NCI-H2171 (cell line): ENCODE measurements at regions not wholly inside any gene's neighbourhood (a gene's known extent, or its start where the extent isn't known, plus 50 kb on each side); places are given as distances from the start of the nearest gene placed in this dataset.
"Not testable (repeated sequence)": the region's sequence is repeated elsewhere in the genome, so short reads cannot be mapped to it uniquely, and the experiment has no call there.

Experiments used
- DNase-seq: peaks from one replicate; lab custom pipeline; 2025; lab: John Stamatoyannopoulos, UW

GRCh38 chr5:15096686-15097085, 225.1 kb upstream of the ANKH start:
- not testable (repeated sequence) for DNase-seq

- no peak for DNase-seq
These were observed 221.2 kb upstream of the ANKH start for GRCh38 chr5:15092801-15093200.

- DNase-seq, result no peak
These were observed 214.1 kb upstream of the ANKH start for GRCh38 chr5:15085671-15086070.

- DNase-seq, result no peak
These were observed 210.5 kb upstream of the ANKH start for GRCh38 chr5:15082096-15082495.

- no peak for DNase-seq
These were observed 208.6 kb upstream of the ANKH start for GRCh38 chr5:15080219-15080618.

GRCh38 chr5:15079566-15079965, 208.0 kb upstream of the ANKH start:
- DNase-seq, result no peak

GRCh38 chr5:15074651-15075050, 203.1 kb upstream of the ANKH start:
- DNase-seq, result no peak

GRCh38 chr5:15073453-15073852, 201.9 kb upstream of the ANKH start:
- DNase-seq, result no peak

GRCh38 chr5:15070907-15071306, 199.3 kb upstream of the ANKH start:
- no peak for DNase-seq

GRCh38 chr5:15069407-15069905, 197.9 kb upstream of the ANKH start:
- DNase-seq, result no peak

- no peak for DNase-seq
These were observed 193.5 kb upstream of the ANKH start for GRCh38 chr5:15065091-15065490.

- no peak for DNase-seq
These were observed 192.8 kb upstream of the ANKH start for GRCh38 chr5:15064396-15064795.

GRCh38 chr5:15056988-15057592, 185.5 kb upstream of the ANKH start:
- DNase-seq, result no peak

GRCh38 chr5:15044521-15044920, 172.9 kb upstream of the ANKH start:
- no peak for DNase-seq

- DNase-seq, result no peak
These were observed 165.8 kb upstream of the ANKH start for GRCh38 chr5:15037247-15037908.

GRCh38 chr5:15034379-15034778, 162.8 kb upstream of the ANKH start:
- DNase-seq, result no peak

GRCh38 chr5:15031180-15031579, 159.6 kb upstream of the ANKH start:
- DNase-seq, result no peak

GRCh38 chr5:15027764-15028163, 156.2 kb upstream of the ANKH start:
- no peak for DNase-seq

- no peak for DNase-seq
These were observed 155.4 kb upstream of the ANKH start for GRCh38 chr5:15026944-15027343.

- no peak for DNase-seq
These were observed 154.7 kb upstream of the ANKH start for GRCh38 chr5:15026011-15026893.

GRCh38 chr5:15023846-15024245, 152.3 kb upstream of the ANKH start:
- no peak for DNase-seq

- DNase-seq, result no peak
These were observed 151.7 kb upstream of the ANKH start for GRCh38 chr5:15023266-15023665.
